PC-9 (cell line): ENCODE measurements at regions not wholly inside any gene's neighbourhood (a gene's known extent, or its start where the extent isn't known, plus 50 kb on each side); places are given as distances from the start of the nearest gene placed in this dataset.

ENCODE experiments used
- BruUV-seq: library from RNA; stranded (reverse); fragments of 400-500 nt; replicated peaks from 2 replicates; lab custom pipeline; 2021; lab: Mats Ljungman, UMichigan
- CTCF ChIA-PET: fragments of 300-600 bp; sonication (Branson Sonifier 250); formaldehyde crosslinking; loops from one replicate; lab custom pipeline; 2022; ENCODE audit warnings: antibody characterized with exemption; lab: Charles Lee
- POLR2A ChIA-PET: fragments of 300-600 bp; sonication (Branson Sonifier 250); formaldehyde crosslinking; loops from one replicate; lab custom pipeline; 2022; ENCODE audit warnings: antibody characterized with exemption; ENCODE audit not compliant: unreplicated experiment; lab: Charles Lee
- DNase-seq, 2 experiments: peaks; one replicate each; pipeline versions ENCODE4 v3.0.0 to v3.0.0-alpha.2; 2015 to 2022; ENCODE audit warnings: mixed read lengths in 1 of 2
- H2AFZ ChIP-seq: fragments of 200-600 bp; sonication (generic); 2 replicates; pipeline ENCODE4 v1.8.1; 2017; ENCODE audit warnings: antibody characterized with exemption
- H3F3A ChIP-seq: fragments of 200-600 bp; sonication (generic); 2 replicates; pipeline ENCODE4 v1.8.1; 2017; ENCODE audit warnings: antibody characterized with exemption, mild to moderate bottlenecking, low read depth; ENCODE audit not compliant: insufficient read depth
- H3K27ac ChIP-seq: fragments of 200-600 bp; sonication (generic); 2 replicates; pipeline ENCODE4 v1.6.1; 2016; ENCODE audit warnings: mixed run types
- H3K27me3 ChIP-seq: fragments of 200-600 bp; sonication (generic); 2 replicates; pipeline ENCODE4 v1.6.1; 2016; ENCODE audit warnings: low read depth, mixed run types; ENCODE audit not compliant: insufficient read depth
- H3K36me3 ChIP-seq: fragments of 200-600 bp; sonication (generic); 2 replicates; pipeline ENCODE4 v1.6.1; 2016; ENCODE audit warnings: low read depth, mixed run types
- H3K4me1 ChIP-seq: fragments of 200-600 bp; sonication (generic); replicated peaks from 2 replicates; pipeline ENCODE4 v1.6.1; 2016; ENCODE audit warnings: mixed run types; ENCODE audit not compliant: insufficient read depth
- H3K4me2 ChIP-seq: fragments of 200-600 bp; sonication (generic); 2 replicates; pipeline ENCODE4 v1.6.1; 2017; ENCODE audit warnings: mixed run types
- H3K4me3 ChIP-seq: fragments of 200-600 bp; sonication (generic); 2 replicates; pipeline ENCODE4 v1.6.1; 2016; ENCODE audit warnings: mixed run types
- H3K79me2 ChIP-seq: fragments of 200-600 bp; sonication (generic); 2 replicates; pipeline ENCODE4 v1.6.1; 2017; ENCODE audit warnings: low read depth, mixed run types
- H3K9me2 ChIP-seq: fragments of 200-600 bp; sonication (generic); 2 replicates; pipeline ENCODE4 v1.8.1; 2017; ENCODE audit warnings: mild to moderate bottlenecking; ENCODE audit not compliant: insufficient read depth
- H3K9me3 ChIP-seq: fragments of 200-600 bp; sonication (generic); 2 replicates; pipeline ENCODE4 v1.8.1; 2016; ENCODE audit warnings: low read depth; ENCODE audit not compliant: insufficient read depth
- H4K20me1 ChIP-seq: fragments of 200-600 bp; sonication (generic); 2 replicates; pipeline ENCODE4 v1.8.1; 2017; ENCODE audit not compliant: insufficient read depth
- CTCF ChIP-seq: fragments of 200-600 bp; sonication (generic); conservative IDR thresholded peaks from 2 replicates; pipeline ENCODE4 v1.6.1; 2017; ENCODE audit warnings: mixed run types, antibody characterized with exemption, mild to moderate bottlenecking, moderate library complexity
- EZH2 ChIP-seq: fragments of 200-600 bp; sonication (generic); IDR thresholded peaks from 2 replicates; pipeline ENCODE4 v1.8.0; 2017; ENCODE audit warnings: antibody characterized with exemption, low read depth
- intact Hi-C: fragments of 100-400 bp; cut with micrococcal nuclease; formaldehyde crosslinking; loops from one replicate; pipeline ENCODE4 v1.10.0; 2022; ENCODE audit not compliant: unreplicated experiment

GRCh38 chr14:84825481-84826251 is 704.3 kb upstream of the FLRT2 start:
- no TSS peak for BruUV-seq
- no peaks in the 10 kb centered on the region for H3K4me1 ChIP-seq
- CTCF ChIA-PET: no interaction called here
- no peak overlapping the region for H3K27ac ChIP-seq
- no peak overlapping the region for H3K4me3 ChIP-seq
- intact Hi-C loops: no loop called here
- H4K20me1 ChIP-seq: no peaks in the 10 kb centered on the region
- no peak overlapping the region for H2AFZ ChIP-seq
- no peaks in the 10 kb centered on the region for H3K79me2 ChIP-seq
- no peaks in the 10 kb centered on the region for H3K36me3 ChIP-seq
- H3K27me3 ChIP-seq: no peaks in the 10 kb centered on the region
- H3F3A ChIP-seq: no peaks in the 10 kb centered on the region
- no peaks in the 10 kb centered on the region for H3K9me3 ChIP-seq
- POLR2A ChIA-PET: no interaction called here
- no peak for DNase-seq
- no peak overlapping the region for H3K4me2 ChIP-seq
- no peaks in the 10 kb centered on the region for H3K9me2 ChIP-seq
- TF ChIP-seq CTCF (no peak), EZH2 (no peak)

GRCh38 chr14:84826294-84826693 is 703.6 kb upstream of the FLRT2 start:
- no peak overlapping the region for H3K4me3 ChIP-seq
- no peak for DNase-seq
- H2AFZ ChIP-seq: no peak overlapping the region
- no peaks in the 10 kb centered on the region for H4K20me1 ChIP-seq
- no peaks in the 10 kb centered on the region for H3K4me1 ChIP-seq
- POLR2A ChIA-PET: no interaction called here
- no peak overlapping the region for H3K4me2 ChIP-seq
- no peaks in the 10 kb centered on the region for H3K36me3 ChIP-seq
- intact Hi-C loops: no loop called here
- no peaks in the 10 kb centered on the region for H3K27me3 ChIP-seq
- no peaks in the 10 kb centered on the region for H3F3A ChIP-seq
- CTCF ChIA-PET: no interaction called here
- no peaks in the 10 kb centered on the region for H3K9me3 ChIP-seq
- BruUV-seq: no TSS peak
- H3K27ac ChIP-seq: no peak overlapping the region
- no peaks in the 10 kb centered on the region for H3K9me2 ChIP-seq
- no peaks in the 10 kb centered on the region for H3K79me2 ChIP-seq
- TF ChIP-seq CTCF (no peak), EZH2 (no peak)

GRCh38 chr14:84850595-84850994 is 679.3 kb upstream of the FLRT2 start:
- no peaks in the 10 kb centered on the region for H3K9me2 ChIP-seq
- POLR2A ChIA-PET: no interaction called here
- H3K79me2 ChIP-seq: no peaks in the 10 kb centered on the region
- H3F3A ChIP-seq: no peaks in the 10 kb centered on the region
- H3K4me3 ChIP-seq: no peak overlapping the region
- no peak for TF ChIP-seq EZH2
- TF ChIP-seq CTCF: no peak
- H3K27ac ChIP-seq: no peak overlapping the region
- H4K20me1 ChIP-seq: no peaks in the 10 kb centered on the region
- BruUV-seq: no TSS peak
- DNase-seq: no peak
- CTCF ChIA-PET: no interaction called here
- intact Hi-C loops: no loop called here
- no peaks in the 10 kb centered on the region for H3K36me3 ChIP-seq
- no peaks in the 10 kb centered on the region for H3K9me3 ChIP-seq
- no peak overlapping the region for H3K4me2 ChIP-seq
- no peak overlapping the region for H2AFZ ChIP-seq
- H3K4me1 ChIP-seq: no peaks in the 10 kb centered on the region
- no peaks in the 10 kb centered on the region for H3K27me3 ChIP-seq
